Activated CD4-positive, alpha-beta T cell treated with anti-CD3 and anti-CD28 coated beads, Interleukin-2, amount 50 U/mL, for 48 hours (primary cell): ENCODE measurements at regions not wholly inside any gene's neighbourhood (a gene's known extent, or its start where the extent isn't known, plus 50 kb on each side); places are given as distances from the start of the nearest gene placed in this dataset.

ENCODE experiments used
- DNase-seq, 2 experiments: peaks; one replicate each; pipeline ENCODE4 v3.0.0-alpha.2; 2020

- DNase-seq: no peak
Observed at GRCh38 chrX:138298268-138298667, 413.2 kb downstream of the FGF13 start.

GRCh38 chrX:138345801-138346200 lies 365.7 kb downstream of the FGF13 start:
- no peak for DNase-seq

GRCh38 chrX:138349351-138349750 lies 362.2 kb downstream of the FGF13 start:
- DNase-seq: no peak

GRCh38 chrX:138378876-138379275 lies 332.6 kb downstream of the FGF13 start:
- DNase-seq: no peak

GRCh38 chrX:138408101-138408500 lies 303.4 kb downstream of the FGF13 start:
- no peak for DNase-seq

- no peak for DNase-seq
Observed at GRCh38 chrX:138411048-138411447, 300.5 kb downstream of the FGF13 start.
